RKO (cell line): ENCODE measurements at regions not wholly inside any gene's neighbourhood (a gene's known extent, or its start where the extent isn't known, plus 50 kb on each side); places are given as distances from the start of the nearest gene placed in this dataset.
A peak's percentile ranks its signal among the peaks of the same experiment; 100 is the strongest.
"Not testable (repeated sequence)": the region's sequence is repeated elsewhere in the genome, so short reads cannot be mapped to it uniquely, and the experiment has no call there.

ENCODE experiments used
- DNase-seq: peaks from one replicate; pipeline ENCODE4 v3.0.0-alpha.2; 2016; ENCODE audit warnings: low spot score

DNA sequence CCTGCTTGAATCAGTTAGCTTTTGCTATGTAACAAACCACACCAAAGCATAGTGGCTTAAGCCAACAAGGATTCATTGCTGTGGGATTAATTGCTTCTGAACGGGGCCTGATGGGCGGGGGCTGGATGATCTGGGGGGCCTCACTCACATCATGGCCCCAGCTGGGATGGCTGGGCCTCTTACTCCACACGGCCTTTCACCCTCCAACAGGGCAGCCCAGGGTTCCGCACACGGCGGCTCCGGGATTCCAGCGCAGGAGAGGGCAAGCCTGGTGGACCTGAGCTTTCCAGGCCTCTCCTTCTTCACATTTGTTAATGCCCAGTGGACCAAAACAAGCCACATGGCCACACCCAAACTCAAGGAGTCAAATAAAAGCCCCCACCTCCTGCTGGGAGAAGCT lies 86.3 kb upstream of the PHLPP1 start:
- DNase-seq = no peak

DNA sequence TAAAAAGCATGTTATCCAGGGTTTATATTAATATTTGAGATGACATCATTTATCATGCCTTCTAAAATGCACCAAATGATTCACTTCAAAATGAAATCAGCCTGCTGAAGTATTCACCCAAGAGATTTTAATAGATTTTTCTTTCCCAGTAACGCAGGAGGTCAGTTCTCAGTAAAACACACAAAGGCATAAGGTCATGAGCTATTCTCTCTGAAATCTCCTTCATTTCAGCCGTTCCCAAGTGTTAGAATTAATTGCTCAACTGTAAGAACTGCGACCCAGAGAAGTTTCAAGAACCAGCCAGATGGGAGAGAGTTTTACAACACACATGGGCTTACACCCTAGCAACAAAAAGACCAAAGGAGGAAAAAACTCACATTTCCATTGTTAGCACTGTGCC lies 84.2 kb upstream of the PHLPP1 start:
- DNase-seq = no peak

DNA sequence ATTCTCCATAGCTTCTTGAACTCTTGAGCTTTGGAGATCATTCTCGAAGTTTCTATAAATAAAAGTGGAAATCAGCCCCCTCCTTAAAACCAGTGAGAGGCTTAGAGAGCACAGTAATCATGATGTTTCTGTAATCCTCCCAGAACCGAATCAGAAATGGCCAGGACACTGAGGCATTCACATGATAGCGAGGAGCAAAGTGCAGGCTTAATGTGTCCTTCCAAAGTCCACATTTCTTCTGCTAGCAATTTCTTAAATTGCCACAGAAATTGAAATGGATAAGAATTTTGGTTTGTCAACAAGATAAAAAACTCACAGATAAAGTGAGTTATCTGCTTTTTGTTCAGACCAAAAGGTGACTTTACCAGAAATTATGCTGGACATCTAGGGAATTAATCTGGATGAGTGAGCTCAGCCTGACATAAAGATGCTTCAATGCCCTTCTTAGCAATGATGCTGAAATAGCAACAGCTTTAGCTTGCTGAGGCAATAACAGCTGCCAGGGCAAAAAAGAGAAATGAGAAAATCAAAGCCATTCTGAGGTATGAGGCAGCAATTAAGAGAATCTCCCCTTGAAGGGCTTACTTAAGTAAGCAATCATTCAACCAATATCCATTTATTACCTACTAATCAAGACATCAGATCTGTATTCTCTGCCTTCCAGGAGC lies 82.4 kb upstream of the PHLPP1 start:
- DNase-seq = no peak

DNA sequence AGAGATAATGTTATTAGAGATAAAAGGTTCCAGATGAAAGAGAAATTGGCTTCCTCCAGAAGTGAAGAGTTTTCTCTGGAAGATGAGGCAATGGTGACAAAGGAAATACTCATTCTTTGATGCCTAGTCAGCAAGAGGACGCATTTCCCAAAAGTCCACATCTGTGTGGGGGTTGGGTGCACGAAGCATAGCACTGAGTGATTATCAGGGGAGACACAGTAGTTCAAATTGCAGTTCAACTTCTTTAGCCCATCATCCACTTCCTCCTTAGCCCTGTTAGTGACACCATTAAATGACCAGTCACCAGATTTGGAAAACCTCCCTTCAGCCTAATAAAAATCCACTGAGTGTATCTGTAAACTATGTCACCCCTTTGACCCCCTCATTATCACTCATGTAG lies 80.9 kb upstream of the PHLPP1 start:
- DNase-seq = no peak

DNA sequence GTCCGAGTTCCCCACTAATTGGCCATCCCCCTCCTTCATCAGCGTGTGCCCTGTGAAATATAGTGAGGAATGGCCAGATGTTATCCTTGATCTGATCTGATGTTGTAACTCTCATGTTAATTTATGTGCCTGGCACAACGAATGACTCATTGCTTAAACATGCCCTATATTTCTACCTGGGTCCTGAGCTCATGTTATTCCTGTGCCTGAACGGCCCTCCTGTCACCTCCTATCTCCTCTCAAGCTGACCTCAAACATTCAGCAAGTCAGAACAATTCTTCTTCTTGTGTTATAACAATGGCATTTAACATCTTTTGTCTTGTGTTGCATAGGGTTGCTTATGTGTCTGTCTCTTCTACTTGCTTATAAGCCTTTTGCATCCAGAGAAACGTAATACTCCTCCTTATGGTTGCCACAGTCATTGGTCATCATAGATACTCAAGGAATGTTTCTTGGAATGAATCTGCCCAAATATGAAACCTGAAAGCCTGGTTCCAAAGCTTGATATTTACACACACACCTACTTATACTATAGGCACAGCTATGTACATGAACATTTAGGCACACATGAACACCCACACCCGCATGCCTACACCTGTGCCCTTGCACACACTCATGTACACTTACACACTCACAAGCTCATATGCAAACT lies 80.2 kb upstream of the PHLPP1 start:
- DNase-seq = no peak

DNA sequence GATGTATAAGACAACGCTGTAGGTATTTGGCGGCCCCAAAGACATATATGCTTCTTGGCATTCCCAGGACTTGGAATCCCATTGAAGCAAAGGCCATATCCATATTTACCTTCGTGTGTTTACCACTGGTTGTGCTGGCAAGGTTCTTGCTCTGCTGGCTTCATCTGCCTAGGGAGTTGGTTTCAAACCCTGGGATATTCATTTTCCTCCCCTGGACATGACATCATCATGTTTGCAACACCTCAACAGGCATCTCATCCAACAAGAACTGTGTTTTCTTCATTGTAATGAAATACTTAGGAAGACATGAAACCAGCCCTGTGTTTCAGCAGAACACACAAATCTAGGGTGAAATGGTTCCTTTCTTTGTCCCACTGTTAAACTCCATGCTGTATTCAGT lies 77.9 kb upstream of the PHLPP1 start:
- no peak for DNase-seq

DNA sequence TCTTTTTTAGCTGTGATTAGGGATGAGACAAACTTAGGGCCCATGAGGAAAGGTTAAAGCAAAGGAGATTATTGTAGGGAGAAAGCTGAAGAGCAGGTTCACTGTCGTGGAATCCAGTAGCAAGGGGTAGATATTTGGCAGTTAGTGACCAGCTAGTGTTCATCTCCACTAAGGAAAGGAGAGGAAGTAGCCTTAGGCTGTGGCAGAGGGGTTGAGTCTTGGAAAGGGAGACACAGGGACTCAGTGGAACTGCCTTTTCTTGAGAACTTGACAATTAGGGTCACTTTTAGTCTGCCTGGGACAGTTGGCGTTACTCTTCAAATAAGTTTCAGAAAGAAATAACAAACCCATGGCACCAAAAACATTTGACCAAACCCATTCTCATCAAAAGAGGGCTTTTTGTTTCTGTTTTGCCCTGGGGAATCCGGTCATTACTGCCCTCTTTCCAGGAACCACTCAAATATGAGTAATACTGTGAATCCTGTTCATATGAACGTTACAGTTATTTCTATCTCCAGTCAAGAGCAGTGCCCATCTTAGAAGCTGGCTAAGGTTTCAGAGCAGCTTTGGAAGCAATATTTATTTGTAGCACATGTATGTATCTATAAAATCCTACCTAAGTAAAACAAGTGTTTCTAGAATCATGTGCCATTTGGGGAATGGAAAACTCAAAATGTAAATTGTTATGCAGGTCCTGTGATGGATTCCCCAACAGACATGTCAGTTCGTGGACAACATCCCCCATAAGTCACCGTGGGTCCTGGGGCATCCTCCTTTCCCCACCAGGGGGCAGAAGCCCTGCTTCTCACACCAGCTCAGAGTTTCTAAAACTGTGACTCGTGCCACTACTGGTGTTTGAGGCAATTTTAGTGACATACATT lies 77.3 kb upstream of the PHLPP1 start:
- DNase-seq = peak; percentile 36

DNA sequence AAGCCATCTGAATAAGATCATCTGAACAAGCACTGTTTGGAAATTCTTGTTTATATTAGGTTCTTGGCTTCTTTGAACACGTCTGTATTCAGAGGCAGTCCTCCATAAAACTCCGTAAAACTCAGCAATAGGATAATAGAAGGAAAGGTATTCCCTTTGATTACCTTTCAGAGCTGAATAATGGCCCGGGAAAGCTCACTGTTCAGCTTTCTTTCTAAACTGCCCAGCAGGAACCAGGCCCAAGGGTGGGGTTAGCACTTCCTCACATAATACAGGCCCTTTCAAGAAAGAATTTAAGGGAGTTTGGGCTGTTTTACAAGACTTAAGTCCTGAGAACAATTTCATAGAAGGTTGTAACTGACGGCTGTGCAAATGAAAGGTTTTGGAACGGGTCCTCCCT lies 72.2 kb upstream of the PHLPP1 start:
- DNase-seq = no peak

DNA sequence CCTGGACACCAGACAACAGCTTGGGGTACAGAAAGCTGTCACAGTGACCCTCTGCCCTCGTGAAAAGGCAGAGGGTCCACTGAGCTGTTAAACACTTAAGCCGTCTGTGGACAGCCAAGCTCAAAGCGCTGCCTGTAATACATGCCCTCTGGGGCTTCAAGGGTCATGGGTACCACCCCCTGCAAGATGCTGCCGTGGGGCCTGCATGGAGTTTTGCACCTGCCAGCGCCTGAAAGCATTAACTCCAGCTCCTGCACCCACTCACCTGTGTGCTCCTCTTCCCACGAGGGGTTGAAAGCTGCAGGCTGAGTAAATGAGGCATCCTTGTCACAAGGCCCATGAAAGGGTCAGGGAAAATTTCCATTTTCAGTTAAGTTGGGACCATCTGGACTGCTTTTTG lies 70.6 kb upstream of the PHLPP1 start:
- no peak for DNase-seq

DNA sequence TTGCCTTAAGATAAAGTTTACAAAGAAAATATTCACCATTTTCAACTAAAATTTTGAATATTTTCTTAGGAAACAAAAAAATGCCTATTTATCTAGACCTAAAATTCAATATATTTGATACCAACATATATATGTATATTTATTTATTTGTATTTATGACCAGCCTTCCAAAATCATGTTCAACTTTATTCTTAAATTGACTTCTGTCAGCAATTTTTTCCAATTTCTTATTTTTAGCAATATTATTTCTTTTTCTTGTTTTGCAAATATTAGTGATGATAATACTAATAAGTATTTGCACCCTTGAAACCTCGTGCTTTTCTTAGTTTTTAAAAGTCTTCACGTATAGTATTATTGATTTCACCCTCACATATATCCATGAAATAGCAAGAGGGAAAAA lies 68.2 kb upstream of the PHLPP1 start:
- no peak for DNase-seq

DNA sequence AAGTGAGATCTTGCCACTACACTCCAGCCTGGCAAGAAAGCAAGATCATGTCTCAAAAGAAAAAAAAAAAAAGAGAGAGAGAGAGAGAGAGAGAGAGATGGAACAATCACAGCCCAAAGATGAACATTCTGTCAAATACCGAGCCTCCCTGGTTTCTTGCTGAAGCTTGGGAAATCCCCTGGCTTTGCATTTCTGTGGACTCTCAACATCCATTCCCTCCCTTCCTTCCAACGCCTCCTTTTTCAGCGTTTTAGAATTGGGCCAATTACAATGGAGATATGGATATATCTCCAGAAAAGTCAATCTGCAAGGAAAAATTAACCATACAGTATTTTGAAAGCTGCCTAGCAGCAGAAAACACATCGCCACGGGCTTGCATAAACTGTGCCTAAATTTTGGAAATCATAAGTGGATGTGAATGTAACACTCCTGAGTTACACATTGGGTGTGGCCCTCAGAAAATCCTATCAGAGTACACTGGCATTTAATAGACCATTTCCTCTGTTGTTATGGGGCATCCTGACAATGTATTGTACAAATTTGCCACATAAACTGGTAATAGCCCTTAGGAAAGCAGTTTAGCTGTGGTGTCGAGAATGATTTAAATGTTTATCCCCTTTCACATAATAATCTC lies 67.2 kb upstream of the PHLPP1 start:
- no peak for DNase-seq

DNA sequence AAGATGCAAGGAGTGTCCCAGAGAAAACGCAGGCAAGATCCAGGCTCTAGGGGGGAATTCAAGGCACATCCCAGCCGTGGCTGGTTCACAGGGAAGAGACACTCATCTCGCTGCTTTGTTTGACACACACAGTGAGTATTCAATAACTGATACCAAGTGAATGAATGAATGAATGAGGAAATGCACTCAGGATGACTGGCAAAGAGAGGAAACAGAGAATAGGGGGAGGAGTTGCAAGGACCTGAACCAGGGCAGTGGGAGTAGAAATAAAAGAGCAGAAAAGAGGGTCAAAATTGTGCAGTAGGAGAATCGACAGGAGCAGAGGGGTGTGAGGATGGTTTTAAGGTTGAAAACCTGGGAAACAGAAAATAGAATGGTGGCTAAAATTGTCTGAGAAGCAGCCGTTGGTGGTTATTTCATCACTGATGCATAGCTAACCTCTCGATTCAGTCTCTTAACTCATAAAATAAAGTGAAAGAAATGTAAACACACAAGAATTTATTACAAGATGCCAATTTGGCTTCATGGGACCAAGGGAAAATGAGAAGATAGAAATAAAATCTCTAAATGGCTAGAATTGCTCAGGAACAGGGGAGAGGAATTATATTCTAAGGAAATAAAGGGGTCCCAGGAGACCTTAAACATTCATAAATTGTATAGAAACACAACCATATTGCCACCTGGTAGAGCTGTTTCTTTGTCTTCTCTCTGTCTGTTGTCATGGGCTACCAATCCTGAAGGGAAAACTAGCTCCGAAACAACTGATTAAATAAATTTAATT lies 63.9 kb upstream of the PHLPP1 start:
- DNase-seq = no peak

DNA sequence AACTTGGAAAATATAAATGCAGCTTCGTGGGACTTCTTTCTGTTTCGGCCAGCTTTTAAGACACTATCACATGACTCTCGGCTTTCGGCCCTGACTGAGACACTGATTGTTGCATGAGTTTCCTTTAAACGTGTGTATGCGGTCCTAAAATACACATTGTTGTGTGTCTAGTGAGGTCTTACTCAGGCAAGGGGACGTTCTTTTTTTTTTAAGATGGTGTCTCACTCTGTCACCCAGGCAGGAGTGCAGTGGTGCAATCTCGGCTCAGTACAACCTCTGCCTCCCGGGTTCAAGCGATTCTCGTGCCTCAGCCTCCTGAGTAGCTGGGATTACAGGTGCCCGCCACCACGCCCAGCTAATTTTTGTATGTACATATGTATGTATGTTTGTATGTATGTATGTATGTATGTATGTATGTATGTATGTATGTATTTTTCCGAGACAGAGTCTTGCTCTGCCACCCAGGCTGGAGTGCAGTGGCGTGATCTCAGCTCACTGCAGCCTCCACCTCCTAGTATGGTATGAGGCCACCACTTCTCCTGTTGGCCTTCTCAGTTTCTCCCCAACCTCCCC lies 63.2 kb upstream of the PHLPP1 start:
- not testable (repeated sequence) for DNase-seq

DNA sequence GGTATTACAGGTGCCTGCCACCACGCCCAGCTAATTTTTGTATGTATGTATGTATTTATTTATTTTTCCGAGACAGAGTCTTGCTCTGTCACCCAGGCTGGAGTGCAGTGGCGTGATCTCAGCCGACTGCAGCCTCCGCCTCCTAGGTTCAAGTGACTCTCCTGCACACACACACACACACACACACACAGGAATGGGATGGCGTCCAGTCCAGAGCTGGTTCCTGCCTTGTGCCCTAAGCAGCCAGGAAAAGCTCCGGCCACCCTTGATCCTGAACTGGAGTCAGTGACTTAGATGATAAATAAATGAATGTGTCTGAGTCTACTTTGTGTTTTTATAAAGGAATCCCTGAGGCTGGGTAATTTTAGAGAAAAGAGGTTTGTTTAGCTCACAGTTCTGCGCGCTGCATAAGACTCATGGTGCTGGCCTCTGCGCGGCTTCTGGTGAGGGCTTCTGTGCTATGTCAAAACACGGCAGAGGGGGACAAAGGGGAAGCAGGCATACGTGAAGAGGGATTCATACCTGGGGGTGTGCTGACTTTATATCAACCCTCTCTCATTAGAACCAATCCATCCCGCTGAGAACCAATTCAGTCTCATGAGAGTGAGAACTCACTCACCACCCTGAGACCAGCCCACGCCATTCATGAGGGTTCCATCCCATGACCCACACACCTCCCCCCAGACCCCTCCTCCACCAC lies 59.7 kb upstream of the PHLPP1 start:
- no peak for DNase-seq

DNA sequence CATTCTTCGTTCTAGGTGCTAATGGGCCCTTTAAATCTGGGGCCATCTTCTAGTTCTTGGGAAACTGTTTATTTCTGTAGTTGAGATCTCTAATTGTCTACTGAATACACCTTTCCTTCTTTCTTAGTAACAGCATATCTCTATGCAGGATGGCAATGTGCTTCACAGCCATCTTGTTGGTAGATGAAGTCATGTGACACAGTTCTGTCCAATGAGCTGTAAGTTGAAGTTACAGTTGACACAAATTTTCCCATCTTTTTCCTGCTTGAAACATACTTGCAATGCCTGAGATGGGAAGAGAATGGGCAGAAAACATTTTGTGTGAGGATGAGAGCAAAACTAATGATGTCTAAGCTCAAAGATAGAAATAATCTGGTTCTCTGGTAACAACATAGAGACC lies 57.3 kb upstream of the PHLPP1 start:
- DNase-seq = no peak

DNA sequence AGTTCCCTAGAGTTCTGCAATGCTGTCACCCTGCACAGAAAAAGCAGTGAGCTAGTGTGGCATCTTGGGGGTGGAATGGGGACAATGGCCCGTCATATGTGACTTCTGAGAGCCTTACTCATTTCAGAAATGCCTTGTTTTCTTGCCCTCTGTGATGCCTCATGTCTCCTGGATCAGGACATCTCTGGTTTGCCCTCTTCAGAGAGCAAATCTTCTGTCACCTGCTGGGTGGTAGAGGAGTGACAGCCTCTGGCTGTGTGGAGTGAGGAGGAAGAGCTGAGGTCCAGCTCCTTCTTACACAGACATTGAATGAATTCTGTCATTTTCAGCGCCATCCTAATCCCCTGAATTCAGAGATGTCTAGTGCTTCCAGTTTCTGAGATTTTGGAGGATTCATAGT lies 55.6 kb upstream of the PHLPP1 start:
- DNase-seq = no peak

DNA sequence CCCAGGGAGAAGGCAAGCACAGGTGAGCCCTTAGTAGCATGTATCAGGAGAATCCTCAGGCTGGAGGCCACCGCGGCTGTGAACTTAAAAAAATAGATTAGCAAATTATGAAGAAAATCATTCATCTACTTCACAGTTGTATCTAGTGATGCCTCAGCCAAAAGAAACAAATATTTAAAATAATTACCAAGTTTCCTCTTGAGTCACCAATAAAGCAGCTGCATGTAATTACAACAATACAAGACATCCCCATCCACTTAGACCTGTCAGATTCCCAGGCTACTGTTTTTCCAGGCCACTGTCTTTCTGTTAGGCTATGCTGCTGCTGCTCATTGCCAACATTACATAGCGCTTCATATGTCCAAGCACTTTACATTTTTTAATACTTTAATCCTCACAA lies 54.6 kb upstream of the PHLPP1 start:
- no peak for DNase-seq

DNA sequence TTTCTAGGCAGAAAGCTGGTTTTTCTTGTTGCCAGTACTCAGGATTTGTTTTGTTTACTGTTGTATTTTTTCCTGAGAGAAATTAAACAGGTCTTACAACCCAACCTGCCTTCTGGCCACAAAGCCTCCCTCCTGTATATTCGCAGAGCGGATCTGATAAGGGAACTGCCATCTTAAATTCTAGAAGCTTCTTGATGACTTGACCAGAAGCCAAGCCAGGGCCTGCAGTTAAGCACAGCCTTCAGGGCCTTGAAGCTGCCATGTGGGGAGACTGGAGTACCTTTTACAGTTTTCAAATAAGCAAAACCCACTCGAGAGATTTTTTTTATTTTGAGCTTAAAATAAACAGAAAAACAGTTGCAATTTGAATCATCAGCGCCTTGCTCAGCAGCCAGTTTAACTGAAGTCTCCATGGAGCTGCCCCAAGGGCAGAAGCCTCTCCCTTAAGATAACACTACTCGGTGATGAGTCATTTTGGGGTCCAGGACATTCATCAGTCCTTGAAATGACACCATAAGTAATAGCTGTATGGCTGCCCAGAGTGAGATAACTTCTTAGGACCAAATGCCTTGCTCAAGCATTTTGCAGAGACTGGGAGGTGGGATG lies 51.5 kb upstream of the PHLPP1 start:
- DNase-seq = no peak

DNA sequence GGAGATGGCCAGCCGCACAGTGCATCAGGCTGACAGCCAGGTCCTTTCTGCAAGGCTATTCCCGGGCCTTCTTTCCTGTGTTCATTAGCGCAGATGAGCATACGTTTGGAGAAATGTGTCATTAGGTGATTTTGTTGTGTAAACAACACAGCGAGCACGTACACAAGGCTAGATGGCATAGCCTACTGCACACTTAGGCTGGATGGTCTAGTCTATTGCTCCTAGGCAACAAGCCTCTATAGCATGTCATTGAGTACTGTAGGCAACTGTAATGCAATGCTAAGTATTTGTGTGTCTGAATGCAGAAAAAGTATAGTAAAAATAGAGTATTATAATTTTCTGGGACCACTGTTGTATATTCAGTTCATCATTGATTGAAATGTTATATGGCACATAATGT lies 50.9 kb upstream of the PHLPP1 start:
- DNase-seq = no peak

DNA sequence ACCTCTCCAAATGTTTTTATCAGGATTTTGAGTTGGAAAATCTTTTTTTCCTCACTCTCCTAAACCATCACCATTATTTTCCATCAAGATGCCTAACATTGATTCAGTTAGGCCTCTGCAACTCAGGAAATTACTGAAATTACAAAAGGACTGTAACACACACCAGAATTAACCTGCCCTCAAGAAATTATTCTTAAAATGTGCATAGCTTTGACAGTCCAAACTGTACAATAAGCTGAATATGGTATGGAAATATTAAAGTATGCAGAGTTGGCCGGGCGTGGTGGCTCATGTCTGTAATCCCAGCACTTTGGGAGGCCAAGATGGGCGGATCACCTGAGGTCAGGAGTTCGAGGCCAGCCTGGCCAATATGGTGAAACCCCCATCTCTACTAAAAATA lies 50.2 kb upstream of the PHLPP1 start:
- no peak for DNase-seq
